Karpas-422 (cell line): ENCODE measurements at regions not wholly inside any gene's neighbourhood (a gene's known extent, or its start where the extent isn't known, plus 50 kb on each side); places are given as distances from the start of the nearest gene placed in this dataset.

ENCODE experiments used
- DNase-seq: peaks from one replicate; pipeline ENCODE4 v3.0.0-alpha.2; 2015
- H2AFZ ChIP-seq: fragments of 200-600 bp; sonication (generic); 2 replicates; pipeline ENCODE4 v1.6.1; 2014; ENCODE audit warnings: antibody characterized with exemption, low read length, mixed read lengths
- H3K27ac ChIP-seq: fragments of 200-600 bp; sonication (generic); 2 replicates; pipeline ENCODE4 v1.5.1; 2014; ENCODE audit warnings: mild to moderate bottlenecking, low read length, moderate library complexity
- H3K27me3 ChIP-seq: fragments of 200-600 bp; sonication (generic); 2 replicates; pipeline ENCODE4 v1.6.1; 2014; ENCODE audit warnings: low read length, mixed read lengths
- H3K36me3 ChIP-seq: fragments of 200-600 bp; sonication (generic); 2 replicates; pipeline ENCODE4 v1.6.1; 2014; ENCODE audit warnings: low read length, mixed read lengths; ENCODE audit not compliant: insufficient read depth
- H3K4me1 ChIP-seq: fragments of 200-600 bp; sonication (generic); 2 replicates; pipeline ENCODE4 v1.6.1; 2014; ENCODE audit warnings: mild to moderate bottlenecking, low read length, mixed read lengths
- H3K4me2 ChIP-seq: fragments of 200-600 bp; sonication (generic); 2 replicates; pipeline ENCODE4 v1.6.1; 2014; ENCODE audit warnings: low read length, low read depth, mild to moderate bottlenecking; ENCODE audit not compliant: poor library complexity, severe bottlenecking
- H3K4me3 ChIP-seq: fragments of 200-600 bp; sonication (generic); 2 replicates; pipeline ENCODE4 v1.5.1; 2014; ENCODE audit warnings: mild to moderate bottlenecking, antibody characterized with exemption, low read length, mixed read lengths
- H3K79me2 ChIP-seq: fragments of 200-600 bp; sonication (generic); 2 replicates; pipeline ENCODE4 v1.6.1; 2014; ENCODE audit warnings: mild to moderate bottlenecking, low read length, mixed read lengths
- H3K9ac ChIP-seq: fragments of 200-600 bp; sonication (generic); 2 replicates; pipeline ENCODE4 v1.6.0; 2014; ENCODE audit warnings: low read length
- H3K9me2 ChIP-seq: fragments of 200-600 bp; sonication (generic), shearing (Covaris generic); replicated peaks from 2 replicates; pipeline ENCODE4 v1.6.0; 2014; ENCODE audit warnings: mild to moderate bottlenecking, low read length, moderate library complexity; ENCODE audit not compliant: insufficient read depth
- H3K9me3 ChIP-seq: fragments of 300-700, 200-600 bp; sonication (generic); 2 replicates; pipeline ENCODE4 v1.6.1; 2014; ENCODE audit warnings: low read length, mixed read lengths
- H4K20me1 ChIP-seq: fragments of 200-600 bp; sonication (generic); 2 replicates; pipeline ENCODE4 v1.6.1; 2014; ENCODE audit warnings: mild to moderate bottlenecking, antibody characterized with exemption, low read length, low read depth; ENCODE audit not compliant: insufficient read depth

DNA sequence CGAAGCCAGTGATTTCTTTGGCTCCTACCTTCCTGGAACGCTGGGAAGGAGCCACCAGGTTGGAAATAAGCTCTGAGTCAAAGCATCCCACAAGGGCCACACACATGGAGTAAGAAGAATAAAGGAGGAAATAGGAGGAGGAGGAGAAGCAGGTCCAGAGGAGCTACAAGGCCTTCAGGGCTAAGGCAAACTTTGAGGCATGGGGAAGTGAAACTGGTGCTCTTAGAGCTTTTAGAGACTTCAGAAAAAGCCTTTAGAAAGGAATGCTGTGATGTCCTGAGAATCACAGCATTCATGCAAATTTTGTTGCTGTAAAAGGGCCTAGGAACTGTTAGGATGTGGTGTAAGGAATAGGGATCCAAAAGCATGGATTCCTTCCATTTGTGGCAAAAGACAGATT is 135.9 kb upstream of the ARHGEF9 start:
- DNase-seq: peak; percentile 68
- H3K27ac ChIP-seq: no peak overlapping the region

DNA sequence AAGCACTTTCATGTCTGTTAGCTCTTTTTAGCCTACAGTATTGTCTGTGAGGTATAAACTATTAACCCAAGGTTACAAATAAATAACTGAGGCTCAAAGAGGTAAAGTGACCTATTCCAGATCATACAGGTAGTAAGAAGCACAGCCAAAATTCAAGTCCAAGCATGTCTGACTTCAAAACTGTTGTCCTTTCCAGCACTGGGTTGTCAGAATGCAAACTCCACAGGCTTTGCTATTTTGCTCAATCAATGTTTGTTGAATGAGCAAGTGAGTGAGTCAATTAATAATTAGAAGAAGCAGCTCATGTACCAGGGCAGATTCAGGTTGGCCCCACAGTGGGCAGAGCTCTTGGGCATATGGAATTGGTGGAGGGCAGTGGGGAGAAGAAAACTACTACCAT is 134.1 kb upstream of the ARHGEF9 start:
- DNase-seq: no peak
- Histone ChIP-seq H3K4me3 (no peak overlapping the region), H2AFZ (no peak overlapping the region), H4K20me1 (no peaks in the 10 kb centered on the region), H3K9ac (no peak overlapping the region), H3K27ac (no peak overlapping the region), H3K27me3 (no peaks in the 10 kb centered on the region), H3K9me2 (no peaks in the 10 kb centered on the region), H3K36me3 (no peaks in the 10 kb centered on the region), H3K9me3 (peaks cover 3% of the 10 kb centered on the region; the same call in 1 of the 2 replicates), H3K79me2 (no peaks in the 10 kb centered on the region), H3K4me2 (no peak overlapping the region), H3K4me1 (peaks cover 7% of the 10 kb centered on the region)

More for the DNA sequence above, 135.9 kb upstream of the ARHGEF9 start:
- Histone ChIP-seq H4K20me1 (no peaks in the 10 kb centered on the region), H3K27me3 (no peaks in the 10 kb centered on the region), H3K9ac (no peak overlapping the region), H3K36me3 (no peaks in the 10 kb centered on the region), H3K9me3 (0 out of 2 replicates have a peak, but pooled peaks cover 3% of the 10 kb centered on the region), H3K9me2 (no peaks in the 10 kb centered on the region), H3K4me3 (no peak overlapping the region), H2AFZ (no peak overlapping the region), H3K4me1 (peaks cover 7% of the 10 kb centered on the region), H3K4me2 (no peak overlapping the region), H3K79me2 (no peaks in the 10 kb centered on the region)

DNA sequence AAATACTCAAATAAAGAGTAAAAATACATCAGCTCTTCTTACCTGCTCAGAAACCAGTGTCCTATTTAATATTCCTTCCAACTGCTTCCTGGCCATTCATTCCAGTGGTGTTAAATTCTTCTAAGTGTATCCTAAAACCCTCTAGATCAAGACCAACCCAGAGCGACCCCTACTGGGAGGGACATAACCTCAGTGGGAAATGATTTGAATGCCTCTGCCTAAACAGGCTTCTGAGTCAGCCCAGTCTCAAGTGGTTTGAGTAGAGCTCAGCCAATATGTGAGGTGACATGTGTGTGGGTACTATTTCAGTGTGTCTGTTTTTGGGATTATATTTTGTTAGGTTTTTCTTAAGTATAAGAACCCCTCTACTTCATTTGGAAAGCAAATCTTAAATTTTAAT is 133.6 kb upstream of the ARHGEF9 start:
- no peaks in the 10 kb centered on the region for H4K20me1 ChIP-seq
- DNase-seq: peak; percentile 58
- no peak overlapping the region for H3K4me2 ChIP-seq
- H3K4me3 ChIP-seq: no peak overlapping the region
- H3K27me3 ChIP-seq: no peaks in the 10 kb centered on the region
- H3K4me1 ChIP-seq: peaks cover 7% of the 10 kb centered on the region
- H3K9me3 ChIP-seq: peaks cover 3% of the 10 kb centered on the region; the same call in 1 of the 2 replicates
- H3K27ac ChIP-seq: no peak overlapping the region
- no peaks in the 10 kb centered on the region for H3K9me2 ChIP-seq
- H3K79me2 ChIP-seq: no peaks in the 10 kb centered on the region
- H2AFZ ChIP-seq: no peak overlapping the region
- H3K9ac ChIP-seq: no peak overlapping the region
- H3K36me3 ChIP-seq: no peaks in the 10 kb centered on the region

DNA sequence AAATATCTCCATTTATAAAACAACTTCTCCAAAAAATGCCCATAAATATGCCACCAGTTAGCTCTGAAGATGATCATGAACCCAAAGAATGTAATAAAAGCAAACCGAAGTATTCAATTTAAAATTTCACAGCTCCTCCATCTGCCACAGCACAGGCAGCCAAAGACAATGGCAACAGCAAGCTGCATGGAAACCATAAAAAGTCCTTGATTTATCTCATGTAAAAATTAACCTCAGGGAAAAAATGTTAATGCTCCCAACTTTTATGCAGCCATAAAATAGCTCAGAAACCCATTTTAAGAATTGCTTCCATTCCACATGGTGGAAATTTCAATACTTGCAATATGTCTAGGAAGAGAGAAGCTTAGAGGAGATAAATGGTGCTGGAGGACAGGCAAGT is 132.3 kb upstream of the ARHGEF9 start:
- no peak overlapping the region for H3K4me2 ChIP-seq
- H4K20me1 ChIP-seq: no peaks in the 10 kb centered on the region
- no peaks in the 10 kb centered on the region for H3K36me3 ChIP-seq
- H3K27me3 ChIP-seq: no peaks in the 10 kb centered on the region
- no peaks in the 10 kb centered on the region for H3K79me2 ChIP-seq
- DNase-seq: no peak
- H3K4me1 ChIP-seq: peaks cover 7% of the 10 kb centered on the region
- H2AFZ ChIP-seq: no peak overlapping the region
- no peak overlapping the region for H3K4me3 ChIP-seq
- H3K9ac ChIP-seq: no peak overlapping the region
- H3K9me3 ChIP-seq: peaks cover 3% of the 10 kb centered on the region; the same call in 1 of the 2 replicates
- H3K27ac ChIP-seq: no peak overlapping the region
- no peaks in the 10 kb centered on the region for H3K9me2 ChIP-seq

DNA sequence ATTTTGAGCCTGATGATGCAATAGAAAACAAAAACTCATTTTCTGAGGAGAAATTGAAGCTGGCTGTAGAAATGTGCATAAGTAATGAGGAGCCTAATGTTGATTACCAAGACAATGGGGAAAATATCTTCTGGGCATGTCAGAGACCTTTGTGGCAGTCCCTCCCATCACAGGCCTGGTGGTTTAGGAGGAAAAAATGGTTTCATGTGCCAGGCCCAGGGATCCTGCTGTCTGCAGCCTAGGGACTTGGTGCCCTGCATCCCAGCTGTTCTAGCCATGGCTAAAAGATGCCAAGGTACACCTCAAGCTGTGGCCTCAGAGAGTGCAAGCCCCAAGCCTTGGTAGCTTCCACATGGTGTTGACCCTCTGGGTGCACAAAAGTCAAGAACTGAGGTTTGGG is 128.7 kb upstream of the ARHGEF9 start:
- no peak overlapping the region for H3K4me2 ChIP-seq
- no peak overlapping the region for H3K4me3 ChIP-seq
- no peaks in the 10 kb centered on the region for H3K4me1 ChIP-seq
- no peak overlapping the region for H3K9ac ChIP-seq
- no peaks in the 10 kb centered on the region for H3K27me3 ChIP-seq
- no peak for DNase-seq
- no peaks in the 10 kb centered on the region for H3K36me3 ChIP-seq
- H3K9me2 ChIP-seq: no peaks in the 10 kb centered on the region
- no peak overlapping the region for H3K27ac ChIP-seq
- H3K79me2 ChIP-seq: no peaks in the 10 kb centered on the region
- no peak overlapping the region for H2AFZ ChIP-seq
- peaks cover 3% of the 10 kb centered on the region; the same call in 1 of the 2 replicates for H3K9me3 ChIP-seq
- H4K20me1 ChIP-seq: no peaks in the 10 kb centered on the region

DNA sequence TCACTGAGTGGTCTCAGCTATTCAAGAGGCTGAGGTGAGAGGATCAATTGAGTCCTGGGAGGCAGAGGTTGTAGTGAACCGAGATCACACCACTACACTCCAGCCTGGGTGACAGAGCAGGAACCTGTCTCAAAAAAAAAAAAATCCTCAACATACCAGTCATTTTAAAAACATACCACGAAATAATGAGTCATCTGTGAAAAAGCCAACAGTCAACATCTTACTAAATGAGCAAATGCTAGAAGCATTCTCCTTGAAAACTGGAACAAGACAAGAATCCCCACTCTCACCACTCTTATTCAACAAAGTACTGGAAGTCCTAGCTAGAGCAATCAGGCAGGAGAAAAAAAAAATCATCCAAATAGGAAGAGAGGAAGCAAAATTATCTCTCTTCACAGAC is 104.0 kb upstream of the ARHGEF9 start:
- no peak overlapping the region for H3K4me3 ChIP-seq
- no peaks in the 10 kb centered on the region for H3K79me2 ChIP-seq
- no peak overlapping the region for H3K4me2 ChIP-seq
- no peaks in the 10 kb centered on the region for H3K27me3 ChIP-seq
- H3K9me3 ChIP-seq: peaks cover 20% of the 10 kb centered on the region
- no peaks in the 10 kb centered on the region for H4K20me1 ChIP-seq
- no peak for DNase-seq
- H3K36me3 ChIP-seq: no peaks in the 10 kb centered on the region
- no peaks in the 10 kb centered on the region for H3K9me2 ChIP-seq
- no peaks in the 10 kb centered on the region for H3K4me1 ChIP-seq
- no peak overlapping the region for H2AFZ ChIP-seq
- no peak overlapping the region for H3K9ac ChIP-seq
- no peak overlapping the region for H3K27ac ChIP-seq

DNA sequence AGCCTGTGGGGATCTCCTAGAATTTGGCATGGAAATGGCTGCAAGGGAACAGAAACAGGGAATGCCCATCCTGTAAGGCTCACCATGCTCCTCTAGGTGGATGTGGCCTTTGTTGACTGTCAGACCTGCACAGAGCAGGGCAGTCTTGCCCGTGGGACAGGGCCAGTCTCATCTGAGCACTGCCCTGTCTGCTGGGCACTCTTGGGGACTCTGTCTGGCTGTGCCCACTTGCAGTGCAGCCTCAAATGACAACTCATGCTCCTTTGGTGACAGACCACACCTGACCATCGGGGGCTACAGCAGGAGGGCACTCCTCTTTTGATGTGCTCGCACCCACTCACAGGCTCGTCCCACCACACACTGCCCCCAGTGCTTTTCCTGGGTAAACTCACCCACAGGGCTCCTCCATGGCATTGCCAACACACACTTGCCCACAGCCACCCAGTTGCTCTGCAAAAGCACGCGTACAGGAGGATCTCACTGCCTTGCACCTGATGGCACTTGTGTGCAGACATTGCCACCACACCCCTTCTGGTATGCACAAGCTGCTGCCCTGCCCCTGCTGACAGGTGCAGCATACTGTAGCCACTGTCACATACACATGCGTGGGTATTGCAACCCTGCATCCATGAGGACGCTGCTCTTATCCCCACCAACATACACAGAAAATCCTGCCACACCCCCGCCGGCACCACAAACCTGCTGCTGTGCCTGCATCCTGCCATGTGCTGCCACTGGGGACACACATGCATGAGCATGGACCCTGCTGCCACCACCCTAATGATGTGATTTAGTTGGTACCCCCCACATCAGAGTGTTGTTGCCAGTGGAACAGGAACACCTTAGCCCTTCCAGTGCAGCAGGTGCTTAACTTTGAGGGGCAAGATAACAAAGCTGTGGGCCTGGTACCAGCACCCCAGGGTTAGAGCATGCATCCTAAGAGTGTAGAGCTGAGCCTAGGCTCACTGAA is 100.1 kb upstream of the ARHGEF9 start:
- H3K9me2 ChIP-seq: no peaks in the 10 kb centered on the region

DNA sequence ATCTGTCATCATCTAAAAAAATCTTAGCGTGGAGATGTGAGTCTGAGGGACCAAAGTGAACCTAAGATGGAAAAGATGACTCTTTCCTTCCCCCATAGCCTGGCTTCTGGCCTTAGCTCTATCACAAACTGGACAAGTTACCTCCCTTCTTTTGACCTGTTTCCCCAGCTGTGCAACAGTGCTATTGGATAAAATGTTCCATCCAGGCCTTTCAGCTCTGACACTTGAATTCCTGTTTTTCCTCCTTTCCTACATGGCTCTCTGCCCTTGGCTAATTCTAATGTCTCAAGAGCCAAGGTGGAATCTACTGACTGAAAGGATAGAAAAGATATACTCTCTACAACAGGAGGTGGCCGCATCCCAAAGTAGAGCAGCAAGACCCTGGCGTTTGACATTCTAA is 84.5 kb upstream of the ARHGEF9 start:
- Histone ChIP-seq H3K27me3 (no peaks in the 10 kb centered on the region), H3K4me1 (no peaks in the 10 kb centered on the region), H3K9me2 (no peaks in the 10 kb centered on the region), H2AFZ (no peak overlapping the region), H3K9me3 (no peaks in the 10 kb centered on the region), H4K20me1 (no peaks in the 10 kb centered on the region), H3K27ac (no peak overlapping the region), H3K36me3 (no peaks in the 10 kb centered on the region), H3K79me2 (no peaks in the 10 kb centered on the region), H3K4me3 (no peak overlapping the region), H3K9ac (no peak overlapping the region), H3K4me2 (no peak overlapping the region)
- no peak for DNase-seq

More for the DNA sequence above, 100.1 kb upstream of the ARHGEF9 start:
- Histone ChIP-seq H3K4me1 (no peaks in the 10 kb centered on the region), H3K27me3 (no peaks in the 10 kb centered on the region), H3K27ac (no peak overlapping the region), H3K4me3 (no peak overlapping the region), H4K20me1 (no peaks in the 10 kb centered on the region), H2AFZ (no peak overlapping the region), H3K36me3 (no peaks in the 10 kb centered on the region), H3K79me2 (no peaks in the 10 kb centered on the region), H3K4me2 (no peak overlapping the region), H3K9me3 (no peaks in the 10 kb centered on the region; the same call in 1 of the 2 replicates), H3K9ac (no peak overlapping the region)
- DNase-seq: no peak
